Activated CD4-positive, alpha-beta T cell treated with anti-CD3 and anti-CD28 coated beads, Interleukin-2, amount 50 U/mL, for 16 hours (primary cell): ENCODE measurements at regions not wholly inside any gene's neighbourhood (a gene's known extent, or its start where the extent isn't known, plus 50 kb on each side); places are given as distances from the start of the nearest gene placed in this dataset.
"Not testable (repeated sequence)": the region's sequence is repeated elsewhere in the genome, so short reads cannot be mapped to it uniquely, and the experiment has no call there.

Source experiments
- DNase-seq: peaks from one replicate; pipeline ENCODE4 v3.0.0-alpha.2; 2020

- no peak for DNase-seq
Measured at GRCh38 chr9:94472806-94473360, 82.0 kb upstream of the PCAT7 start.

GRCh38 chr9:94478755-94479730 lies 75.8 kb upstream of the PCAT7 start:
- no peak for DNase-seq

DNA sequence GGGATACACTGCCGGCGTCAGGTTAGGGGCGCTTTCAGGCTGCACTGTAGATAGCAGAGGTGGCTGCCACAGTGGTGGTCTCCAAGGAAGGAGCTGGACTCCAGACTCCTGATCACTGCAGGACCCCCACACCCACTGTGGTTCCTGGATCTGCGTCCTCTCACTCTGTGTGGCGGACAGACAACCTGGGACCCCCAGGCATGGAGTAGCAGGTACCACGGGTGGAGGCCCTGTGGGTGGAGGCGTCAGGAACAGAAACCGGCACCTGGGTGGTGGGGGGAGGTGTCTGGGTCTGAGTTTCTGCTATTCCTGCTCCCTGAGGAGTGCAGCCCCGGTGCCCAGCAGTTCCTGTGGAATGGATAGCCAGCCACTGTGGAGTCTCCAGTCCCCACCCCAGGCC lies 75.1 kb upstream of the PCAT7 start:
- no peak for DNase-seq

- DNase-seq, result no peak
Measured at GRCh38 chr9:94480205-94480604, 74.7 kb upstream of the PCAT7 start.

- DNase-seq, result no peak
Measured at GRCh38 chr9:94482110-94482509, 72.8 kb upstream of the PCAT7 start.

GRCh38 chr9:94490465-94490864 lies 64.4 kb upstream of the PCAT7 start:
- DNase-seq, result no peak

GRCh38 chr9:94492125-94492524 lies 62.8 kb upstream of the PCAT7 start:
- not testable (repeated sequence) for DNase-seq

- no peak for DNase-seq
Measured at GRCh38 chr9:94498801-94499453, 56.0 kb upstream of the PCAT7 start.

- DNase-seq, result no peak
Measured at GRCh38 chr9:94504358-94504757, 50.5 kb upstream of the PCAT7 start.
